ENCODE measurements at regions not wholly inside any gene's neighbourhood (a gene's known extent, or its start where the extent isn't known, plus 50 kb on each side); places are given as distances from the start of the nearest gene placed in this dataset.

DNA sequence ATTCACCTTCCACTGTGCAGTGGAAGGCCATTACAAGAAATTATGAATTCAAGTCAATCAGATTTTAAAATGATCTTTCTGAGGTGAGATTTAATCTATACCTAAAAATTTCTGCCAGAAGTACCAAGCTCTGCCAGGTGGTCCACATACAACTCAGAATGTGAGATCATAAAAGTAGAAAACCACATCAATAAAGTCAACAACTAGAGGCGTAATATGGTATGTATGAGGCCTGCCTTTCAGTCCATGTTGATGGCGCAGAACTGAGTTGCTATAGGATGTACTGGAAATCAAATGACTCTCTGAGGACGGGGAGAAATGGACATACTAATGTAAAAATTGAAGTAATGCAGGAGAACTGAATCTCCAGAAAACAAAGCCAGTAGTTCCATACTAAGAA is 163.8 kb upstream of the FBXL4 start:
- TF ChIP-seq, protein P1, sequence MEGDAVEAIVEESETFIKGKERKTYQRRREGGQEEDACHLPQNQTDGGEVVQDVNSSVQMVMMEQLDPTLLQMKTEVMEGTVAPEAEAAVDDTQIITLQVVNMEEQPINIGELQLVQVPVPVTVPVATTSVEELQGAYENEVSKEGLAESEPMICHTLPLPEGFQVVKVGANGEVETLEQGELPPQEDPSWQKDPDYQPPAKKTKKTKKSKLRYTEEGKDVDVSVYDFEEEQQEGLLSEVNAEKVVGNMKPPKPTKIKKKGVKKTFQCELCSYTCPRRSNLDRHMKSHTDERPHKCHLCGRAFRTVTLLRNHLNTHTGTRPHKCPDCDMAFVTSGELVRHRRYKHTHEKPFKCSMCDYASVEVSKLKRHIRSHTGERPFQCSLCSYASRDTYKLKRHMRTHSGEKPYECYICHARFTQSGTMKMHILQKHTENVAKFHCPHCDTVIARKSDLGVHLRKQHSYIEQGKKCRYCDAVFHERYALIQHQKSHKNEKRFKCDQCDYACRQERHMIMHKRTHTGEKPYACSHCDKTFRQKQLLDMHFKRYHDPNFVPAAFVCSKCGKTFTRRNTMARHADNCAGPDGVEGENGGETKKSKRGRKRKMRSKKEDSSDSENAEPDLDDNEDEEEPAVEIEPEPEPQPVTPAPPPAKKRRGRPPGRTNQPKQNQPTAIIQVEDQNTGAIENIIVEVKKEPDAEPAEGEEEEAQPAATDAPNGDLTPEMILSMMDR (IDR thresholded peaks at IDR 0.05; ENCODE audit: borderline replicate concordance, extremely low read depth, low read length, poor library complexity, severe bottlenecking) = no peak
- TF ChIP-seq EZH2 (IDR thresholded peaks at IDR 0.05; ENCODE audit: borderline replicate concordance, low read depth, low read length, severe bottlenecking) = no peak
